COLO668 (cell line): ENCODE measurements at regions not wholly inside any gene's neighbourhood (a gene's known extent, or its start where the extent isn't known, plus 50 kb on each side); places are given as distances from the start of the nearest gene placed in this dataset.

ENCODE experiments used
- DNase-seq: peaks from one replicate; lab custom pipeline; 2025; ENCODE audit not compliant: unreplicated experiment; lab: John Stamatoyannopoulos, UW

- DNase-seq, result no peak
Measured at GRCh38 chr9:109830545-109830944, 50.5 kb downstream of the PALM2AKAP2 start.

- DNase-seq, result no peak
Measured at GRCh38 chr9:109831998-109832658, 52.1 kb downstream of the PALM2AKAP2 start.

- no peak for DNase-seq
Measured at GRCh38 chr9:109834855-109835254, 54.9 kb downstream of the PALM2AKAP2 start.

- no peak for DNase-seq
Measured at GRCh38 chr9:109843641-109844040, 63.6 kb downstream of the PALM2AKAP2 start.

- no peak for DNase-seq
Measured at GRCh38 chr9:109845226-109845625, 65.2 kb downstream of the PALM2AKAP2 start.

- no peak for DNase-seq
Measured at GRCh38 chr9:109846776-109847175, 66.8 kb downstream of the PALM2AKAP2 start.

GRCh38 chr9:109852556-109852955 is 72.6 kb downstream of the PALM2AKAP2 start:
- DNase-seq, result no peak

- DNase-seq, result no peak
Measured at GRCh38 chr9:109855540-109855939, 75.5 kb downstream of the PALM2AKAP2 start.

GRCh38 chr9:109856785-109857184 is 76.8 kb downstream of the PALM2AKAP2 start:
- DNase-seq, result no peak

- no peak for DNase-seq
Measured at GRCh38 chr9:109857336-109857735, 77.3 kb downstream of the PALM2AKAP2 start.

- DNase-seq, result no peak
Measured at GRCh38 chr9:109859447-109859846, 79.4 kb downstream of the PALM2AKAP2 start.

GRCh38 chr9:109860521-109860920 is 80.5 kb downstream of the PALM2AKAP2 start:
- DNase-seq, result no peak

GRCh38 chr9:109861499-109861898 is 81.5 kb downstream of the PALM2AKAP2 start:
- no peak for DNase-seq

- no peak for DNase-seq
Measured at GRCh38 chr9:109861918-109862317, 81.9 kb downstream of the PALM2AKAP2 start.

GRCh38 chr9:109862452-109862851 is 82.5 kb downstream of the PALM2AKAP2 start:
- no peak for DNase-seq

GRCh38 chr9:109863961-109864360 is 84.0 kb downstream of the PALM2AKAP2 start:
- DNase-seq, result no peak

GRCh38 chr9:109865521-109865920 is 85.5 kb downstream of the PALM2AKAP2 start:
- DNase-seq, result no peak

GRCh38 chr9:109868207-109868606 is 88.2 kb downstream of the PALM2AKAP2 start:
- DNase-seq, result no peak

- DNase-seq, result no peak
Measured at GRCh38 chr9:109868722-109869121, 88.7 kb downstream of the PALM2AKAP2 start.

GRCh38 chr9:109870365-109870764 is 90.4 kb downstream of the PALM2AKAP2 start:
- no peak for DNase-seq

- no peak for DNase-seq
Measured at GRCh38 chr9:109872901-109873300, 92.9 kb downstream of the PALM2AKAP2 start.

- no peak for DNase-seq
Measured at GRCh38 chr9:109875495-109876129, 95.6 kb downstream of the PALM2AKAP2 start.
